SK-N-SH treated with all-trans-retinoic acid at 6 μM for 48 hours (cell line): ENCODE measurements at regions not wholly inside any gene's neighbourhood (a gene's known extent, or its start where the extent isn't known, plus 50 kb on each side); places are given as distances from the start of the nearest gene placed in this dataset.

ENCODE experiments used
- ATAC-seq: fragments of 200-7000 bp; cut with Tn5 transposase; 3 replicates; pipeline ENCODE4 v1.9.1; 2020; ENCODE audit warnings: mild to moderate bottlenecking, moderate library complexity
- ARNTL ChIP-seq: fragments of 450-650 bp; formaldehyde crosslinking; IDR thresholded peaks from 2 replicates; pipeline ENCODE4 v1.5.0; 2020; ENCODE audit warnings: low read depth, mild to moderate bottlenecking, moderate library complexity, borderline replicate concordance
- BACH2 ChIP-seq: fragments of 250-450 bp; sonication (Bioruptor Pico); IDR thresholded peaks from 2 replicates; pipeline ENCODE4 v1.9.0; 2021; ENCODE audit warnings: mild to moderate bottlenecking, borderline replicate concordance
- CREB5 ChIP-seq: fragments of 250-450 bp; sonication (Bioruptor Pico); IDR thresholded peaks from 2 replicates; pipeline ENCODE4 v1.5.1; 2020; ENCODE audit warnings: low read depth, mild to moderate bottlenecking, moderate library complexity
- CSDC2 ChIP-seq: fragments of 250-450 bp; sonication (Bioruptor Pico); IDR thresholded peaks from 2 replicates; pipeline ENCODE4 v1.5.0; 2020; ENCODE audit warnings: mild to moderate bottlenecking, moderate library complexity
- CSRNP3 ChIP-seq: fragments of 250-450 bp; sonication (Bioruptor Pico); IDR thresholded peaks from 2 replicates; pipeline ENCODE4 v1.5.1; 2021; ENCODE audit warnings: mild to moderate bottlenecking, moderate library complexity
- ESRRG ChIP-seq: fragments of 250-450 bp; sonication (Bioruptor Pico); IDR thresholded peaks from 2 replicates; pipeline ENCODE4 v1.6.1; 2021; ENCODE audit warnings: mild to moderate bottlenecking
- GLIS3 ChIP-seq: fragments of 250-450 bp; sonication (Bioruptor Pico); IDR thresholded peaks from 2 replicates; pipeline ENCODE4 v1.5.0; 2020; ENCODE audit warnings: mild to moderate bottlenecking, moderate library complexity
- OSR1 ChIP-seq: fragments of 250-450 bp; sonication (Bioruptor Pico); IDR thresholded peaks from 2 replicates; pipeline ENCODE4 v1.8.0; 2022; ENCODE audit warnings: moderate library complexity, mild to moderate bottlenecking, inconsistent platforms
- PPARA ChIP-seq: fragments of 250-450 bp; sonication (Bioruptor Pico); IDR thresholded peaks from 2 replicates; pipeline ENCODE4 v1.5.0; 2020; ENCODE audit warnings: mild to moderate bottlenecking, borderline replicate concordance
- RARB ChIP-seq: fragments of 250-450 bp; sonication (Bioruptor Pico); IDR thresholded peaks from 2 replicates; pipeline ENCODE4 v1.8.0; 2021; ENCODE audit warnings: mild to moderate bottlenecking, moderate library complexity
- SNAI2 ChIP-seq: fragments of 250-450 bp; sonication (Bioruptor Pico); IDR thresholded peaks from 2 replicates; pipeline ENCODE4 v1.5.0; 2020; ENCODE audit warnings: mild to moderate bottlenecking, moderate library complexity
- TCF4 ChIP-seq: fragments of 250-450 bp; sonication (Bioruptor Pico); IDR thresholded peaks from 2 replicates; pipeline ENCODE4 v1.8.0; 2021; ENCODE audit warnings: mild to moderate bottlenecking, moderate library complexity, borderline replicate concordance
- TOX ChIP-seq: fragments of 250-450 bp; sonication (Bioruptor Pico); IDR thresholded peaks from 2 replicates; pipeline ENCODE4 v1.8.0; 2021; ENCODE audit warnings: mild to moderate bottlenecking, moderate library complexity, borderline replicate concordance
- ZC3H10 ChIP-seq: fragments of 250-450 bp; sonication (Bioruptor Pico); IDR thresholded peaks from 2 replicates; pipeline ENCODE4 v1.5.1; 2021; ENCODE audit warnings: mild to moderate bottlenecking, moderate library complexity
- ZFP3 ChIP-seq: fragments of 250-450 bp; sonication (Bioruptor Pico); IDR thresholded peaks from 2 replicates; pipeline ENCODE4 v1.5.0; 2020; ENCODE audit warnings: mild to moderate bottlenecking, moderate library complexity
- ZFP30 ChIP-seq: fragments of 450-650 bp; formaldehyde crosslinking; IDR thresholded peaks from 2 replicates; pipeline ENCODE4 v1.5.0; 2022; ENCODE audit warnings: mild to moderate bottlenecking, moderate library complexity
- ZNF565 ChIP-seq: fragments of 450-650 bp; formaldehyde crosslinking; conservative IDR thresholded peaks from 2 replicates; pipeline ENCODE4 v1.5.0; 2020; ENCODE audit warnings: low read depth, mild to moderate bottlenecking, moderate library complexity
- ZNF70 ChIP-seq: fragments of 450-650 bp; formaldehyde crosslinking; IDR thresholded peaks from 2 replicates; pipeline ENCODE4 v1.5.0; 2020; ENCODE audit warnings: mild to moderate bottlenecking, moderate library complexity
- TF ChIP-seq, protein P1 (sequence below): fragments of 250-450 bp; sonication (Bioruptor Pico); IDR thresholded peaks from 2 replicates; pipeline ENCODE4 v1.5.0; 2020; ENCODE audit warnings: mild to moderate bottlenecking, moderate library complexity
- TF ChIP-seq, protein P2 (sequence below): fragments of 250-450 bp; sonication (Bioruptor Pico); IDR thresholded peaks from 2 replicates; pipeline ENCODE4 v1.8.0; 2020; ENCODE audit warnings: mild to moderate bottlenecking, moderate library complexity, borderline replicate concordance
- TF ChIP-seq, protein P3 (sequence below): fragments of 250-450 bp; sonication (Bioruptor Pico); IDR thresholded peaks from 2 replicates; pipeline ENCODE4 v1.8.0; 2021; ENCODE audit warnings: low read depth, mild to moderate bottlenecking, moderate library complexity, borderline replicate concordance

GRCh38 chr10:52979295-52979990, 206.9 kb upstream of the MBL2 start:
- TF ChIP-seq ZNF565 (CRISPR knock-in tag) (no peak), CSRNP3 (CRISPR knock-in tag) (no peak), ZFP30 (no peak), RARB (CRISPR knock-in tag) (no peak), ARNTL (CRISPR knock-in tag) (no peak), PPARA (CRISPR knock-in tag) (no peak), OSR1 (CRISPR knock-in tag) (no peak), GLIS3 (no peak), ZFP3 (CRISPR knock-in tag) (no peak)
- TF ChIP-seq, protein P1, sequence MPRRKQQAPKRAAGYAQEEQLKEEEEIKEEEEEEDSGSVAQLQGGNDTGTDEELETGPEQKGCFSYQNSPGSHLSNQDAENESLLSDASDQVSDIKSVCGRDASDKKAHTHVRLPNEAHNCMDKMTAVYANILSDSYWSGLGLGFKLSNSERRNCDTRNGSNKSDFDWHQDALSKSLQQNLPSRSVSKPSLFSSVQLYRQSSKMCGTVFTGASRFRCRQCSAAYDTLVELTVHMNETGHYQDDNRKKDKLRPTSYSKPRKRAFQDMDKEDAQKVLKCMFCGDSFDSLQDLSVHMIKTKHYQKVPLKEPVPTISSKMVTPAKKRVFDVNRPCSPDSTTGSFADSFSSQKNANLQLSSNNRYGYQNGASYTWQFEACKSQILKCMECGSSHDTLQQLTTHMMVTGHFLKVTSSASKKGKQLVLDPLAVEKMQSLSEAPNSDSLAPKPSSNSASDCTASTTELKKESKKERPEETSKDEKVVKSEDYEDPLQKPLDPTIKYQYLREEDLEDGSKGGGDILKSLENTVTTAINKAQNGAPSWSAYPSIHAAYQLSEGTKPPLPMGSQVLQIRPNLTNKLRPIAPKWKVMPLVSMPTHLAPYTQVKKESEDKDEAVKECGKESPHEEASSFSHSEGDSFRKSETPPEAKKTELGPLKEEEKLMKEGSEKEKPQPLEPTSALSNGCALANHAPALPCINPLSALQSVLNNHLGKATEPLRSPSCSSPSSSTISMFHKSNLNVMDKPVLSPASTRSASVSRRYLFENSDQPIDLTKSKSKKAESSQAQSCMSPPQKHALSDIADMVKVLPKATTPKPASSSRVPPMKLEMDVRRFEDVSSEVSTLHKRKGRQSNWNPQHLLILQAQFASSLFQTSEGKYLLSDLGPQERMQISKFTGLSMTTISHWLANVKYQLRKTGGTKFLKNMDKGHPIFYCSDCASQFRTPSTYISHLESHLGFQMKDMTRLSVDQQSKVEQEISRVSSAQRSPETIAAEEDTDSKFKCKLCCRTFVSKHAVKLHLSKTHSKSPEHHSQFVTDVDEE (CRISPR knock-in tag), result no peak
- TF ChIP-seq, protein P2, sequence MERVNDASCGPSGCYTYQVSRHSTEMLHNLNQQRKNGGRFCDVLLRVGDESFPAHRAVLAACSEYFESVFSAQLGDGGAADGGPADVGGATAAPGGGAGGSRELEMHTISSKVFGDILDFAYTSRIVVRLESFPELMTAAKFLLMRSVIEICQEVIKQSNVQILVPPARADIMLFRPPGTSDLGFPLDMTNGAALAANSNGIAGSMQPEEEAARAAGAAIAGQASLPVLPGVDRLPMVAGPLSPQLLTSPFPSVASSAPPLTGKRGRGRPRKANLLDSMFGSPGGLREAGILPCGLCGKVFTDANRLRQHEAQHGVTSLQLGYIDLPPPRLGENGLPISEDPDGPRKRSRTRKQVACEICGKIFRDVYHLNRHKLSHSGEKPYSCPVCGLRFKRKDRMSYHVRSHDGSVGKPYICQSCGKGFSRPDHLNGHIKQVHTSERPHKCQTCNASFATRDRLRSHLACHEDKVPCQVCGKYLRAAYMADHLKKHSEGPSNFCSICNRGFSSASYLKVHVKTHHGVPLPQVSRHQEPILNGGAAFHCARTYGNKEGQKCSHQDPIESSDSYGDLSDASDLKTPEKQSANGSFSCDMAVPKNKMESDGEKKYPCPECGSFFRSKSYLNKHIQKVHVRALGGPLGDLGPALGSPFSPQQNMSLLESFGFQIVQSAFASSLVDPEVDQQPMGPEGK (CRISPR knock-in tag), result no peak
- ATAC-seq, result no peak

GRCh38 chr10:52977581-52977980, 205.0 kb upstream of the MBL2 start:
- ATAC-seq, result no peak
- no peak for TF ChIP-seq TOX (CRISPR knock-in tag)
- TF ChIP-seq, protein P1 (CRISPR knock-in tag), result no peak
- TF ChIP-seq BACH2, result no peak
- no peak for TF ChIP-seq ZFP30
- no peak for TF ChIP-seq ZNF70 (CRISPR knock-in tag)
- TF ChIP-seq SNAI2, result no peak
- TF ChIP-seq ESRRG (CRISPR knock-in tag), result no peak
- TF ChIP-seq ZC3H10 (CRISPR knock-in tag), result no peak
- no peak for TF ChIP-seq OSR1 (CRISPR knock-in tag)
- TF ChIP-seq PPARA (CRISPR knock-in tag), result no peak
- TF ChIP-seq, protein P2 (CRISPR knock-in tag), result no peak
- TF ChIP-seq, protein P3, sequence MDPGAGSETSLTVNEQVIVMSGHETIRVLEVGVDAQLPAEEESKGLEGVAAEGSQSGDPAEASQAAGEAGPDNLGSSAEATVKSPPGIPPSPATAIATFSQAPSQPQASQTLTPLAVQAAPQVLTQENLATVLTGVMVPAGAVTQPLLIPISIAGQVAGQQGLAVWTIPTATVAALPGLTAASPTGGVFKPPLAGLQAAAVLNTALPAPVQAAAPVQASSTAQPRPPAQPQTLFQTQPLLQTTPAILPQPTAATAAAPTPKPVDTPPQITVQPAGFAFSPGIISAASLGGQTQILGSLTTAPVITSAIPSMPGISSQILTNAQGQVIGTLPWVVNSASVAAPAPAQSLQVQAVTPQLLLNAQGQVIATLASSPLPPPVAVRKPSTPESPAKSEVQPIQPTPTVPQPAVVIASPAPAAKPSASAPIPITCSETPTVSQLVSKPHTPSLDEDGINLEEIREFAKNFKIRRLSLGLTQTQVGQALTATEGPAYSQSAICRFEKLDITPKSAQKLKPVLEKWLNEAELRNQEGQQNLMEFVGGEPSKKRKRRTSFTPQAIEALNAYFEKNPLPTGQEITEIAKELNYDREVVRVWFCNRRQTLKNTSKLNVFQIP (CRISPR knock-in tag), result no peak
- no peak for TF ChIP-seq GLIS3
- TF ChIP-seq CSDC2 (CRISPR knock-in tag), result no peak
- no peak for TF ChIP-seq CREB5 (CRISPR knock-in tag)
- no peak for TF ChIP-seq TCF4 (CRISPR knock-in tag)
- TF ChIP-seq RARB (CRISPR knock-in tag), result no peak
